ENCODE measurements at regions not wholly inside any gene's neighbourhood (a gene's known extent, or its start where the extent isn't known, plus 50 kb on each side); places are given as distances from the start of the nearest gene placed in this dataset.
"Not testable (repeated sequence)": the region's sequence is repeated elsewhere in the genome, so short reads cannot be mapped to it uniquely, and the experiment has no call there.

GRCh38 chr10:62985807-62986600 lies 147.1 kb upstream of the NRBF2 start:
- intact Hi-C loops (cut with micrococcal nuclease), result no loop called here
- no peak overlapping the region for H3K27ac Mint-ChIP-seq
- H3K27me3 Mint-ChIP-seq, result peaks cover 18% of the 10 kb centered on the region
- no peak overlapping the region for H3K4me3 Mint-ChIP-seq
- H3K4me1 Mint-ChIP-seq (ENCODE audit: low read depth), result no peaks in the 10 kb centered on the region
- no peaks in the 10 kb centered on the region for H3K9me3 Mint-ChIP-seq
- H3K36me3 Mint-ChIP-seq (ENCODE audit: low read depth), result no peaks in the 10 kb centered on the region

GRCh38 chr10:62981096-62981495 lies 152.0 kb upstream of the NRBF2 start:
- Mint-ChIP-seq H3K27me3 (peaks cover 18% of the 10 kb centered on the region), H3K4me3 (no peak overlapping the region), H3K4me1 (ENCODE audit: low read depth) (no peaks in the 10 kb centered on the region), H3K27ac (no peak overlapping the region), H3K36me3 (ENCODE audit: low read depth) (no peaks in the 10 kb centered on the region), H3K9me3 (peaks cover 8% of the 10 kb centered on the region)
- intact Hi-C loops (cut with micrococcal nuclease), result no loop called here

- Mint-ChIP-seq H3K36me3 (ENCODE audit: low read depth) (no peaks in the 10 kb centered on the region), H3K27ac (no peak overlapping the region), H3K4me1 (ENCODE audit: low read depth) (no peaks in the 10 kb centered on the region), H3K27me3 (peaks cover 15% of the 10 kb centered on the region), H3K4me3 (no peak overlapping the region), H3K9me3 (peaks cover 10% of the 10 kb centered on the region)
- intact Hi-C loops (cut with micrococcal nuclease), result no loop called here
These were observed 152.4 kb upstream of the NRBF2 start for GRCh38 chr10:62980687-62981086.

- H3K4me1 Mint-ChIP-seq (ENCODE audit: low read depth), result no peaks in the 10 kb centered on the region
- no peak overlapping the region for H3K4me3 Mint-ChIP-seq
- intact Hi-C loops (cut with micrococcal nuclease), result no loop called here
- H3K27ac Mint-ChIP-seq, result no peak overlapping the region
- H3K27me3 Mint-ChIP-seq, result peaks cover 19% of the 10 kb centered on the region
- H3K36me3 Mint-ChIP-seq (ENCODE audit: low read depth), result no peaks in the 10 kb centered on the region
- peaks cover 18% of the 10 kb centered on the region for H3K9me3 Mint-ChIP-seq
These were observed 153.2 kb upstream of the NRBF2 start for GRCh38 chr10:62979921-62980320.

- no peaks in the 10 kb centered on the region for H3K36me3 Mint-ChIP-seq (ENCODE audit: low read depth)
- intact Hi-C loops (cut with micrococcal nuclease), result no loop called here
- H3K9me3 Mint-ChIP-seq, result peaks cover 22% of the 10 kb centered on the region
These were observed 154.6 kb upstream of the NRBF2 start for GRCh38 chr10:62978482-62978881.

GRCh38 chr10:62974795-62975194 lies 158.3 kb upstream of the NRBF2 start:
- H3K4me1 Mint-ChIP-seq (ENCODE audit: low read depth); intact Hi-C loops (cut with micrococcal nuclease); H3K36me3 Mint-ChIP-seq (ENCODE audit: low read depth); H3K27ac Mint-ChIP-seq; H3K4me3 Mint-ChIP-seq: not testable (repeated sequence)
- Mint-ChIP-seq H3K27me3 (peaks cover 18% of the 10 kb centered on the region), H3K9me3 (peaks cover 22% of the 10 kb centered on the region)

More at GRCh38 chr10:62978482-62978881, 154.6 kb upstream of the NRBF2 start:
- H3K4me3 Mint-ChIP-seq, result no peak overlapping the region
- no peaks in the 10 kb centered on the region for H3K4me1 Mint-ChIP-seq (ENCODE audit: low read depth)
- no peak overlapping the region for H3K27ac Mint-ChIP-seq
- H3K27me3 Mint-ChIP-seq, result peaks cover 19% of the 10 kb centered on the region

GRCh38 chr10:62972103-62972502 lies 155.9 kb upstream of the EGR2 start:
- intact Hi-C loops (cut with micrococcal nuclease), result no loop called here
- Mint-ChIP-seq H3K36me3 (ENCODE audit: low read depth) (no peaks in the 10 kb centered on the region), H3K27ac (no peak overlapping the region), H3K27me3 (peaks cover 23% of the 10 kb centered on the region), H3K4me3 (no peak overlapping the region), H3K4me1 (ENCODE audit: low read depth) (no peaks in the 10 kb centered on the region), H3K9me3 (peaks cover 21% of the 10 kb centered on the region)

- Mint-ChIP-seq H3K4me3 (no peak overlapping the region), H3K27ac (no peak overlapping the region), H3K36me3 (ENCODE audit: low read depth) (no peaks in the 10 kb centered on the region), H3K4me1 (ENCODE audit: low read depth) (no peaks in the 10 kb centered on the region), H3K9me3 (no peaks in the 10 kb centered on the region), H3K27me3 (peaks cover 20% of the 10 kb centered on the region)
- intact Hi-C loops (cut with micrococcal nuclease), result no loop called here
These were observed 147.9 kb upstream of the EGR2 start for GRCh38 chr10:62964026-62964425.

GRCh38 chr10:62961951-62962523 lies 145.9 kb upstream of the EGR2 start:
- intact Hi-C loops (cut with micrococcal nuclease), result no loop called here
- Mint-ChIP-seq H3K27ac (no peak overlapping the region), H3K27me3 (peaks cover 17% of the 10 kb centered on the region)

GRCh38 chr10:62960416-62960815 lies 144.2 kb upstream of the EGR2 start:
- H3K36me3 Mint-ChIP-seq (ENCODE audit: low read depth), result no peaks in the 10 kb centered on the region
- no peaks in the 10 kb centered on the region for H3K4me1 Mint-ChIP-seq (ENCODE audit: low read depth)
- intact Hi-C loops (cut with micrococcal nuclease), result no loop called here
- H3K4me3 Mint-ChIP-seq, result no peak overlapping the region
- H3K27ac Mint-ChIP-seq, result no peak overlapping the region
- H3K9me3 Mint-ChIP-seq, result no peaks in the 10 kb centered on the region
- peaks cover 19% of the 10 kb centered on the region for H3K27me3 Mint-ChIP-seq

More at GRCh38 chr10:62961951-62962523, 145.9 kb upstream of the EGR2 start:
- Mint-ChIP-seq H3K4me3 (no peak overlapping the region), H3K4me1 (ENCODE audit: low read depth) (no peaks in the 10 kb centered on the region), H3K9me3 (no peaks in the 10 kb centered on the region), H3K36me3 (ENCODE audit: low read depth) (no peaks in the 10 kb centered on the region)

GRCh38 chr10:62959553-62959952 lies 143.4 kb upstream of the EGR2 start:
- intact Hi-C loops (cut with micrococcal nuclease), result no loop called here
- no peak overlapping the region for H3K27ac Mint-ChIP-seq
- H3K9me3 Mint-ChIP-seq, result no peaks in the 10 kb centered on the region
- H3K4me3 Mint-ChIP-seq, result no peak overlapping the region
- no peaks in the 10 kb centered on the region for H3K4me1 Mint-ChIP-seq (ENCODE audit: low read depth)
- no peaks in the 10 kb centered on the region for H3K36me3 Mint-ChIP-seq (ENCODE audit: low read depth)
- peaks cover 19% of the 10 kb centered on the region for H3K27me3 Mint-ChIP-seq

GRCh38 chr10:62958980-62959379 lies 142.8 kb upstream of the EGR2 start:
- Mint-ChIP-seq H3K27me3 (peaks cover 19% of the 10 kb centered on the region), H3K36me3 (ENCODE audit: low read depth) (no peaks in the 10 kb centered on the region), H3K9me3 (no peaks in the 10 kb centered on the region), H3K27ac (no peak overlapping the region), H3K4me1 (ENCODE audit: low read depth) (no peaks in the 10 kb centered on the region), H3K4me3 (no peak overlapping the region)
- intact Hi-C loops (cut with micrococcal nuclease), result no loop called here

- no peak overlapping the region for H3K4me3 Mint-ChIP-seq
- no peak overlapping the region for H3K27ac Mint-ChIP-seq
- intact Hi-C loops (cut with micrococcal nuclease), result no loop called here
- H3K9me3 Mint-ChIP-seq, result no peaks in the 10 kb centered on the region
- no peaks in the 10 kb centered on the region for H3K36me3 Mint-ChIP-seq (ENCODE audit: low read depth)
- peaks cover 24% of the 10 kb centered on the region for H3K27me3 Mint-ChIP-seq
- H3K4me1 Mint-ChIP-seq (ENCODE audit: low read depth), result peaks cover 7% of the 10 kb centered on the region
These were observed 130.1 kb upstream of the EGR2 start for GRCh38 chr10:62946278-62946677.

- H3K27ac Mint-ChIP-seq, result no peak overlapping the region
- intact Hi-C loops (cut with micrococcal nuclease), result no loop called here
- no peaks in the 10 kb centered on the region for H3K36me3 Mint-ChIP-seq (ENCODE audit: low read depth)
- no peak overlapping the region for H3K4me3 Mint-ChIP-seq
- peaks cover 8% of the 10 kb centered on the region for H3K4me1 Mint-ChIP-seq (ENCODE audit: low read depth)
- peaks cover 13% of the 10 kb centered on the region for H3K27me3 Mint-ChIP-seq
- no peaks in the 10 kb centered on the region for H3K9me3 Mint-ChIP-seq
These were observed 123.5 kb upstream of the EGR2 start for GRCh38 chr10:62939698-62940097.

- Mint-ChIP-seq H3K4me3 (no peak overlapping the region), H3K27me3 (peaks cover 10% of the 10 kb centered on the region), H3K27ac (no peak overlapping the region), H3K4me1 (ENCODE audit: low read depth) (peaks cover 18% of the 10 kb centered on the region), H3K9me3 (no peaks in the 10 kb centered on the region), H3K36me3 (ENCODE audit: low read depth) (no peaks in the 10 kb centered on the region)
- intact Hi-C loops (cut with micrococcal nuclease), result no loop called here
These were observed 122.5 kb upstream of the EGR2 start for GRCh38 chr10:62938672-62939071.

Data from dendritic cell treated with granulocyte-macrophage colony-stimulating factor and Interleukin-4, amounts not matched to agents 40 ng/mL and 50 ng/mL, for 4 days (primary cell).